ENCODE measurements at regions not wholly inside any gene's neighbourhood (a gene's known extent, or its start where the extent isn't known, plus 50 kb on each side); places are given as distances from the start of the nearest gene placed in this dataset.
"Not testable (repeated sequence)": the region's sequence is repeated elsewhere in the genome, so short reads cannot be mapped to it uniquely, and the experiment has no call there.

DNA sequence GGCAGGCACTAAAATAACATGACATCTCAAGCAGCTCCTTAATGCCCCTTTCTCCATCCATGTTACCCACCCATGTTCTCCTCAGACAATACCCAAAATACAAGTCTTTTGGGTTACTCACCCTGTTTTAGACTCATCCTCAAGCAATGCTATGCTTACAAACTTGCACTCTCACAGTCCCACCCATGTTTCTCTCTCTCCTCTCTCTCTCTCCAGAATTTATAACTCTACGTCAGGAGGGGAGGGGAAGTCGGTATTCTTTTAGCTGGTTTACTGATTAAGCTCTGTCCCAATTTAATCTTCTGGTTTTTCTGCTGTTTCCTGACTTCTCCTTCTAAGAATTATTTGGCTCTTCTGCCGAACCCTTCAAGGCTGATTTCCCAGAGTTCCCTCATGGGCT is 98.0 kb upstream of the NR5A2 start:
- Histone ChIP-seq H3K79me1 (ENCODE audit: low read depth, low read length) (no peaks in the 10 kb centered on the region), H4K8ac (ENCODE audit: low read depth, low read length) (no peak overlapping the region), H3K9ac (ENCODE audit: low read depth, low read length, poor library complexity) (no peak overlapping the region), H3K23ac (ENCODE audit: low read depth, low read length, poor library complexity) (no peak overlapping the region), H3K27me3 (ENCODE audit: control insufficient read depth in 3 of 3, insufficient read depth in 3 of 3, low read depth in 1 of 3, low read length in 3 of 3) (no peaks in the 10 kb centered on the region), H3K27ac (replicated peaks; ENCODE audit: low read length) (no peak overlapping the region), H2AK5ac (ENCODE audit: low read depth, low read length) (no peak overlapping the region), H2BK120ac (ENCODE audit: low read depth, low read length) (no peak overlapping the region), H4K91ac (ENCODE audit: low read depth, low read length, poor library complexity) (no peak overlapping the region), H3K14ac (ENCODE audit: low read length) (no peak overlapping the region), H2AFZ (ENCODE audit: low read length) (no peak overlapping the region), H3K4me1 (ENCODE audit: control insufficient read depth in 2 of 2, insufficient read depth in 1 of 2, low read depth in 1 of 2, low read length in 2 of 2) (no peaks in the 10 kb centered on the region), H3K4me3 (ENCODE audit: low read length in 2 of 2) (no peak overlapping the region), H3K36me3 (replicated peaks in 1 of 2; ENCODE audit: control insufficient read depth in 2 of 2, insufficient read depth in 2 of 2, low read length in 2 of 2) (no peaks in the 10 kb centered on the region), H2BK12ac (ENCODE audit: low read length) (no peak overlapping the region), H2BK15ac (ENCODE audit: low read length) (no peak overlapping the region), H3K4me2 (ENCODE audit: insufficient read depth, low read length, poor library complexity, severe bottlenecking) (no peak overlapping the region), H3K18ac (ENCODE audit: low read length) (no peak overlapping the region), H3K4ac (ENCODE audit: low read length) (no peak overlapping the region), H2BK5ac (ENCODE audit: low read length) (no peak overlapping the region), H3K9me3 (replicated peaks in 1 of 2; ENCODE audit: control insufficient read depth in 2 of 2, insufficient read depth in 1 of 2, low read depth in 1 of 2, low read length in 2 of 2) (no peaks in the 10 kb centered on the region)
- no peak for DNase-seq (ENCODE audit: low spot score)
- WGBS, 2 donors (ENCODE audit: extremely low coverage in 2 of 2, insufficient read length in 2 of 2, insufficient replicate concordance in 1 of 2) = no CpG with 5 or more reads among the region's 3 CpGs

DNA sequence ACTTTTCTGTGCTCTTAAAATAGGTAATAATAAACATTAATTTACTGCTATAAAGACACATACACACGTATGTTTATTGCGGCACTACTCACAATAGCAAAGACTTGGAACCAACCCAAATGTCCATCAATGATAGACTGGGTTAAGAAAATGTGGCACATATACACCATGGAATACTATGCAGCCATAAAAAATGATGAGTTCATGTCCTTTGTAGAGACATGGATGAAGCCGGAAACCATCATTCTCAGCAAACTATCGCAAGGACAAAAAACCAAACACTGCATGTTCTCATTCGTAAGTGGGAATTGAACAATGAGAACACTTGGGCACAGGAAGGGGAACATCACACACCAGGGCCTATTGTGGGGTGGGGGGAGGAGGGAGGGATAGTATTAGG is 97.4 kb upstream of the NR5A2 start:
- H3K27ac ChIP-seq (replicated peaks; ENCODE audit: low read length); DNase-seq (ENCODE audit: low spot score); H3K4me2 ChIP-seq (ENCODE audit: insufficient read depth, low read length, poor library complexity, severe bottlenecking); H4K91ac ChIP-seq (ENCODE audit: low read depth, low read length, poor library complexity); H3K4me3 ChIP-seq (ENCODE audit: low read length in 2 of 2); H2BK15ac ChIP-seq (ENCODE audit: low read length); H2BK12ac ChIP-seq (ENCODE audit: low read length); H3K9me3 ChIP-seq (replicated peaks in 1 of 2; ENCODE audit: control insufficient read depth in 2 of 2, insufficient read depth in 1 of 2, low read depth in 1 of 2, low read length in 2 of 2); H3K14ac ChIP-seq (ENCODE audit: low read length); H3K36me3 ChIP-seq (replicated peaks in 1 of 2; ENCODE audit: control insufficient read depth in 2 of 2, insufficient read depth in 2 of 2, low read length in 2 of 2); H2BK5ac ChIP-seq (ENCODE audit: low read length); H2AFZ ChIP-seq (ENCODE audit: low read length); H2BK120ac ChIP-seq (ENCODE audit: low read depth, low read length); H3K27me3 ChIP-seq (ENCODE audit: control insufficient read depth in 3 of 3, insufficient read depth in 3 of 3, low read depth in 1 of 3, low read length in 3 of 3); H3K79me1 ChIP-seq (ENCODE audit: low read depth, low read length); H2AK5ac ChIP-seq (ENCODE audit: low read depth, low read length); H3K4me1 ChIP-seq (ENCODE audit: control insufficient read depth in 2 of 2, insufficient read depth in 1 of 2, low read depth in 1 of 2, low read length in 2 of 2); H3K18ac ChIP-seq (ENCODE audit: low read length); H3K4ac ChIP-seq (ENCODE audit: low read length); H3K23ac ChIP-seq (ENCODE audit: low read depth, low read length, poor library complexity); H4K8ac ChIP-seq (ENCODE audit: low read depth, low read length); H3K9ac ChIP-seq (ENCODE audit: low read depth, low read length, poor library complexity): not testable (repeated sequence)
- no CpG with 5 or more reads among the region's 5 CpGs for WGBS, 2 donors (ENCODE audit: extremely low coverage in 2 of 2, insufficient read length in 2 of 2, insufficient replicate concordance in 1 of 2)

DNA sequence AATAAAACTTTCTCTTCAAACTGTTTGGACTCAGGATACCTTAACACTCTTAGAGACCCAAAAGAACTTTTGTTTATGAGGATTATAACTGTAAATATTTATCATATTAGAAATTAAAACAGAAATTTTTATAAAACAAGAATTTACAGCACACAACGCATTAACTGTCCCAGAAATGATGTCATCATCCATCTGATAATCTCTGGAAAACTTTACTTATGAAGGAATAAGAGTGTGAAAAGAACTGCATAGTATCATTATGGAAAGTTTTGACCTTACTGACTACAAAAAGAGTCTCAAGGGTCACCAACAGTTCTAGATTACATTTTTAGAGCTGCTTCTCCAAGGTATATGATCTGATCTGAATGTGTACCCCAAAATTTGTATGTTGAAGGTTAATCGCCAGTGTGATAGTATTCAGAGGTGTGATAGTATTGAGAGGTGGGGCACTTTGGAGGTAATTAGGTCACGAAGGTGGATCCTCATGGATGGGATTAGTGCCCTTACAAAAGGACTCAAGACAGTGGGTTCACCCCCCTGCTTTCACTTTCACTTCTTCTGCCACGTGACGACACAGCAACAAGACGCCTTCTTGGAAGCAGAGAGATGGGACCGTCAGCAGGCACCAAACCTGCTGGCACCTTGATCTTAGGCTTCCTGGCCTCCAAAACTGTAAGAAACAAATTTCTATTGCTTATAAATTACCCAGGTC is 95.7 kb upstream of the NR5A2 start:
- no CpG with 5 or more reads among the region's 7 CpGs for WGBS, 2 donors (ENCODE audit: extremely low coverage in 2 of 2, insufficient read length in 2 of 2, insufficient replicate concordance in 1 of 2)
- H3K9ac ChIP-seq (ENCODE audit: low read depth, low read length, poor library complexity) = no peak overlapping the region
- H3K27me3 ChIP-seq (ENCODE audit: control insufficient read depth in 3 of 3, insufficient read depth in 3 of 3, low read depth in 1 of 3, low read length in 3 of 3) = no peaks in the 10 kb centered on the region
- no peaks in the 10 kb centered on the region for H3K4me1 ChIP-seq (ENCODE audit: control insufficient read depth in 2 of 2, insufficient read depth in 1 of 2, low read depth in 1 of 2, low read length in 2 of 2)
- H4K91ac ChIP-seq (ENCODE audit: low read depth, low read length, poor library complexity) = no peak overlapping the region
- H3K23ac ChIP-seq (ENCODE audit: low read depth, low read length, poor library complexity) = no peak overlapping the region
- no peak overlapping the region for H2AFZ ChIP-seq (ENCODE audit: low read length)
- no peaks in the 10 kb centered on the region for H3K36me3 ChIP-seq (replicated peaks in 1 of 2; ENCODE audit: control insufficient read depth in 2 of 2, insufficient read depth in 2 of 2, low read length in 2 of 2)
- H2BK120ac ChIP-seq (ENCODE audit: low read depth, low read length) = no peak overlapping the region
- H3K18ac ChIP-seq (ENCODE audit: low read length) = no peak overlapping the region
- H3K4me2 ChIP-seq (ENCODE audit: insufficient read depth, low read length, poor library complexity, severe bottlenecking) = no peak overlapping the region
- no peak for DNase-seq (ENCODE audit: low spot score)
- H3K4ac ChIP-seq (ENCODE audit: low read length) = no peak overlapping the region
- no peak overlapping the region for H2BK12ac ChIP-seq (ENCODE audit: low read length)
- H3K27ac ChIP-seq (replicated peaks; ENCODE audit: low read length) = no peak overlapping the region
- no peak overlapping the region for H2AK5ac ChIP-seq (ENCODE audit: low read depth, low read length)
- H2BK5ac ChIP-seq (ENCODE audit: low read length) = no peak overlapping the region
- no peaks in the 10 kb centered on the region for H3K79me1 ChIP-seq (ENCODE audit: low read depth, low read length)
- H3K14ac ChIP-seq (ENCODE audit: low read length) = no peak overlapping the region
- no peak overlapping the region for H3K4me3 ChIP-seq (ENCODE audit: low read length in 2 of 2)
- no peak overlapping the region for H4K8ac ChIP-seq (ENCODE audit: low read depth, low read length)
- H3K9me3 ChIP-seq (replicated peaks in 1 of 2; ENCODE audit: control insufficient read depth in 2 of 2, insufficient read depth in 1 of 2, low read depth in 1 of 2, low read length in 2 of 2) = no peaks in the 10 kb centered on the region
- no peak overlapping the region for H2BK15ac ChIP-seq (ENCODE audit: low read length)

DNA sequence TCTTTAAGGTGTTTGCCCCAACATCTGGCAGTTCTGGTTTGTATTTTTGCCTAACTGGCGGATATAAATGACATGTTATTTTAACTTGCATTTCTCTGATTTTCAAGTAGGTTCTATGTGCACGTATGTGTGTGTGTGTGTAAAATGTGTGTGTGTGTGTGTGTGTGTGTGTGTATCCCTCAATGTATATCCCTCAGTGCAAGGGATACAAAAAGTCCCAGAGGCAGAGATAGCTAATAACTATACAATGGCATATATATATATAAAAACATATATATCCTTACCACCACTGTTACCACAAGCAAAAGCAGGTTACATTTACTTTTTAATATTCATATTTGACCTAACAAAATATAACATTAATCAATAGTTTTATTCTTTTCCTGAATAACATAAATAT is 95.0 kb upstream of the NR5A2 start:
- no CpG with 5 or more reads among the region's 2 CpGs for WGBS, 2 donors (ENCODE audit: extremely low coverage in 2 of 2, insufficient read length in 2 of 2, insufficient replicate concordance in 1 of 2)
- no peak overlapping the region for H2BK15ac ChIP-seq (ENCODE audit: low read length)
- no peaks in the 10 kb centered on the region for H3K27me3 ChIP-seq (ENCODE audit: control insufficient read depth in 3 of 3, insufficient read depth in 3 of 3, low read depth in 1 of 3, low read length in 3 of 3)
- no peak overlapping the region for H3K14ac ChIP-seq (ENCODE audit: low read length)
- no peak overlapping the region for H4K91ac ChIP-seq (ENCODE audit: low read depth, low read length, poor library complexity)
- H3K27ac ChIP-seq (replicated peaks; ENCODE audit: low read length) = no peak overlapping the region
- H3K4me1 ChIP-seq (ENCODE audit: control insufficient read depth in 2 of 2, insufficient read depth in 1 of 2, low read depth in 1 of 2, low read length in 2 of 2) = no peaks in the 10 kb centered on the region
- H3K36me3 ChIP-seq (replicated peaks in 1 of 2; ENCODE audit: control insufficient read depth in 2 of 2, insufficient read depth in 2 of 2, low read length in 2 of 2) = no peaks in the 10 kb centered on the region
- no peak overlapping the region for H2AFZ ChIP-seq (ENCODE audit: low read length)
- H2BK12ac ChIP-seq (ENCODE audit: low read length) = no peak overlapping the region
- no peaks in the 10 kb centered on the region for H3K79me1 ChIP-seq (ENCODE audit: low read depth, low read length)
- H3K9ac ChIP-seq (ENCODE audit: low read depth, low read length, poor library complexity) = no peak overlapping the region
- no peaks in the 10 kb centered on the region for H3K9me3 ChIP-seq (replicated peaks in 1 of 2; ENCODE audit: control insufficient read depth in 2 of 2, insufficient read depth in 1 of 2, low read depth in 1 of 2, low read length in 2 of 2)
- no peak overlapping the region for H4K8ac ChIP-seq (ENCODE audit: low read depth, low read length)
- no peak for DNase-seq (ENCODE audit: low spot score)
- H2BK120ac ChIP-seq (ENCODE audit: low read depth, low read length) = no peak overlapping the region
- H2AK5ac ChIP-seq (ENCODE audit: low read depth, low read length) = no peak overlapping the region
- no peak overlapping the region for H3K4me2 ChIP-seq (ENCODE audit: insufficient read depth, low read length, poor library complexity, severe bottlenecking)
- no peak overlapping the region for H3K4me3 ChIP-seq (ENCODE audit: low read length in 2 of 2)
- H3K4ac ChIP-seq (ENCODE audit: low read length) = no peak overlapping the region
- H3K18ac ChIP-seq (ENCODE audit: low read length) = no peak overlapping the region
- H3K23ac ChIP-seq (ENCODE audit: low read depth, low read length, poor library complexity) = no peak overlapping the region
- H2BK5ac ChIP-seq (ENCODE audit: low read length) = no peak overlapping the region
